Esophagus squamous epithelium (tissue), 4 donors: ENCODE measurements at regions not wholly inside any gene's neighbourhood (a gene's known extent, or its start where the extent isn't known, plus 50 kb on each side); places are given as distances from the start of the nearest gene placed in this dataset.

Experiments
- CTCF ChIP-seq, 6 experiments: fragments of 450-650 bp in 4 of 6; fragments of 200-600 bp in 2 of 6; sonication (generic) in 2 of 6; IDR thresholded peaks; one replicate each; pipeline ENCODE4 v1.5.1; 2016 to 2019; ENCODE audit warnings: antibody characterized with exemption in 6 of 6, mild to moderate bottlenecking in 4 of 6, moderate library complexity in 4 of 6
- POLR2A ChIP-seq, 4 donors: fragments of 450-650 bp; IDR thresholded peaks; one replicate each; pipeline ENCODE4 v1.6.1; 2017; ENCODE audit warnings: antibody characterized with exemption in 4 of 4, mild to moderate bottlenecking in 4 of 4, moderate library complexity in 3 of 4

DNA sequence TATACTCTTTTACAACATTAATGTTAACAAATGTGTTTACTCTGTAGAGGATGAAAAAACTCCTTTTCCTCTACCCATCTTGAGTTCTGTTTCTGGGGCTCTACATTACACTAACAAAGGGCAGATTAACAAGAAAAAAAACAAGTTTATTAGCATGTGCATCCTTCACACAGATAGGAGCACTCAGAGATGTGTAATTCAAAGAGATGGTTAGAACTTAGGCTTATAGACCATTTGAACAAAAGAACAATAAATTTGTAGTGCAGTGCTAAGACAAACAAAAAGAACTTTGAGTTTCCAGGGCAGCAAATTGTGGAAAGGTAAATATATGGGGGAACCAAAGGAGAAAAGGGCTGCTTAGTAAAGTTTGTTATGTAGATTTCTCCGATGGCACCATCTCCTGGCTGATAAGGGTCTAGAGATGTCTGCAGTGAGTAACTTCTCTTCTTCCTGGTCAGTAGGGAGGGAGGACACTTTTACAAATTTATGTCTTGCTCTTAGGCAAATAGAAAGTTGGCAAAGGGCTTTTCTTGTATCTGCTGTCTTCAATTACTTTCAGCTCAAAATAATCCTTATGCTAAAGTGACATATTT is 1249.9 kb upstream of the TENM3 start:
- TF ChIP-seq CTCF (IDR thresholded peaks at IDR 0.05) (no peak), POLR2A (IDR thresholded peaks at IDR 0.05) (no peak)
